Ovary (tissue), 7 donors: ENCODE measurements at regions not wholly inside any gene's neighbourhood (a gene's known extent, or its start where the extent isn't known, plus 50 kb on each side); places are given as distances from the start of the nearest gene placed in this dataset.

ENCODE experiments used
- DNase-seq, 5 donors: peaks; one replicate each; pipeline ENCODE4 v3.0.0-alpha.2; 2019 to 2020
- H3K27ac ChIP-seq, 2 donors: fragments of 200-600 bp; one replicate each; pipeline versions ENCODE4 v1.5.1 to v1.8.0; 2019 to 2022
- H3K27me3 ChIP-seq: fragments of 200-600 bp; one replicate; pipeline ENCODE4 v1.8.0; 2022
- H3K36me3 ChIP-seq: fragments of 200-600 bp; sonication (generic); one replicate; pipeline ENCODE4 v1.5.1; 2019
- H3K4me1 ChIP-seq: one replicate; pipeline ENCODE4 v1.8.1; 2013; ENCODE audit warnings: mild to moderate bottlenecking, moderate library complexity; ENCODE audit not compliant: insufficient read depth
- H3K4me3 ChIP-seq: fragments of 200-600 bp; sonication (generic); one replicate; pipeline ENCODE4 v1.5.1; 2017
- H3K9me3 ChIP-seq, 2 donors: fragments of 200-600 bp in 1 of 2; sonication (generic) in 1 of 2; one replicate each; pipeline versions ENCODE4 v1.5.1 to v1.8.1; 2013 to 2019; ENCODE audit warnings: mild to moderate bottlenecking in 1 of 2, moderate library complexity in 1 of 2
- EP300 ChIP-seq: sonication (generic); formaldehyde crosslinking; IDR thresholded peaks from one replicate; pipeline ENCODE4 v1.6.1; 2017; ENCODE audit warnings: antibody characterized with exemption
- POLR2A ChIP-seq: fragments of 450-650 bp; IDR thresholded peaks from one replicate; pipeline ENCODE4 v1.6.1; 2017; ENCODE audit warnings: antibody characterized with exemption, mild to moderate bottlenecking, moderate library complexity
- WGBS, 3 donors: extraction: QIAGEN DNeasy Blood & Tissue Kit in 1 of 3; methylation state at CpG; one replicate each; pipeline versions ENCODE4 v1.1.5 to v1.1.7; 2013 to 2017; 5-methylcytosine and 5-hydroxymethylcytosine counted together
- intact Hi-C, 4 donors: fragments of 100-400 bp; cut with DNase I; formaldehyde crosslinking; loops; one replicate each; pipeline versions ENCODE4 v1.11.0 to v1.15.1; 2022 to 2023
- TF ChIP-seq, protein P1 (sequence below), 3 donors: fragments of 450-650 bp in 2 of 3; fragments of 200-600 bp in 1 of 3; IDR thresholded peaks; one replicate each; pipeline versions ENCODE4 v1.5.1 to v1.8.0; 2016 to 2022; ENCODE audit warnings: antibody characterized with exemption in 3 of 3, mild to moderate bottlenecking in 1 of 3
- donor health status: DM: no; HTN: no; CAD: no; lungs with moderate emphysema.
- donor health status: DM: no; HTN: no; CAD: no.
- donor health status: Bipolar disorder and iron deficiency.
- donor health status: DM: no; HTN: no; CAD: no.
- donor health status: DM: yes; HTN: yes; CAD: no.

DNA sequence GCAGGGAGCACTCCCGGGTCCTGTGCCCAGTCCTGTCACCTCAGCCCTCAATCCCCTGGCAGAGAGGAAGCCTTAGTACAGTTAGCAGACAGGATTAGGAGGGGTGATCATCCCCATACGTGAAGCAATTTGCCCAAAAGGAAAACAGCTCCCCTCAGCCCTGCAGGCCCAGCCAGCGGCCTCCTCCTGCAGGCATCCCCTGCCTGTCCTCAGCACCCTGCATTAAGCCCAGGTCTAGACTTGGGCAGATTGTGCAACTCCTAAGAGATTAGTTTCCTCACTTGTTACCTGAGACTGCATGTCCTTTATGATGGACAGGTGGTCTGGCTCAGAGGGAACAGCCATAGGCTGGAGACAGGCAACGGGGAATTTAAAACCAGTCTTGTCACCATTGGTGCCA is 95.5 kb upstream of the TMEM45B start:
- TF ChIP-seq EP300 (no peak), POLR2A (no peak)
- TF ChIP-seq, protein P1, sequence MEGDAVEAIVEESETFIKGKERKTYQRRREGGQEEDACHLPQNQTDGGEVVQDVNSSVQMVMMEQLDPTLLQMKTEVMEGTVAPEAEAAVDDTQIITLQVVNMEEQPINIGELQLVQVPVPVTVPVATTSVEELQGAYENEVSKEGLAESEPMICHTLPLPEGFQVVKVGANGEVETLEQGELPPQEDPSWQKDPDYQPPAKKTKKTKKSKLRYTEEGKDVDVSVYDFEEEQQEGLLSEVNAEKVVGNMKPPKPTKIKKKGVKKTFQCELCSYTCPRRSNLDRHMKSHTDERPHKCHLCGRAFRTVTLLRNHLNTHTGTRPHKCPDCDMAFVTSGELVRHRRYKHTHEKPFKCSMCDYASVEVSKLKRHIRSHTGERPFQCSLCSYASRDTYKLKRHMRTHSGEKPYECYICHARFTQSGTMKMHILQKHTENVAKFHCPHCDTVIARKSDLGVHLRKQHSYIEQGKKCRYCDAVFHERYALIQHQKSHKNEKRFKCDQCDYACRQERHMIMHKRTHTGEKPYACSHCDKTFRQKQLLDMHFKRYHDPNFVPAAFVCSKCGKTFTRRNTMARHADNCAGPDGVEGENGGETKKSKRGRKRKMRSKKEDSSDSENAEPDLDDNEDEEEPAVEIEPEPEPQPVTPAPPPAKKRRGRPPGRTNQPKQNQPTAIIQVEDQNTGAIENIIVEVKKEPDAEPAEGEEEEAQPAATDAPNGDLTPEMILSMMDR (IDR thresholded peaks at IDR 0.05), result no peak
- intact Hi-C loops, result no loop called here
- no peak for DNase-seq
- no peak overlapping the region for H3K4me3 ChIP-seq
- H3K27me3 ChIP-seq, result no peaks in the 10 kb centered on the region
- WGBS, 3 donors, result 63 to 78% (median 71%) methylated on average over 4 of the region's 4 CpGs
- H3K9me3 ChIP-seq, result no peaks in the 10 kb centered on the region
- no peaks in the 10 kb centered on the region for H3K36me3 ChIP-seq
- no peaks in the 10 kb centered on the region for H3K4me1 ChIP-seq
- H3K27ac ChIP-seq, result no peak overlapping the region

DNA sequence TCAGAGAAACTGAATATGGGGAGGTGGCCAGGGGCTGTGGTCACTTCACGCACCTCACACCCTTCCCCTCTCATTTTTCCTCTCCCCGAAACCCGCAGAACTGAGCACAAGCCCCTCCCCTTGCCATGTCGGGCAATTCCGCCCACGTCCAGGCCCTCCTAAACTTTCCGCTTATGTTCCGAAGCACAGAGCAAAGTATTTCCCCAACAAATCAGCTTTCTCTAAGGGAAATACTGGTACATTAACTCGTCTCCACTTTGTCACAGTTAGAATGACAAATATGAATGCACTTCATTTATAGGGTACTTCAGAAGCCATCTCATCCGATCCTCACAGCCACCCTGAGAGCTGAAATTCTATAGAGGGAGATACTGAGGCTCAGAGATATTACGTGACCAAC is 94.7 kb upstream of the TMEM45B start:
- no peak for DNase-seq
- 81 to 85% (median 84%) methylated on average over 11 of the region's 11 CpGs for WGBS, 3 donors
- Histone ChIP-seq H3K27ac (no peak overlapping the region), H3K4me3 (no peak overlapping the region), H3K36me3 (no peaks in the 10 kb centered on the region), H3K27me3 (no peaks in the 10 kb centered on the region), H3K9me3 (no peaks in the 10 kb centered on the region), H3K4me1 (no peaks in the 10 kb centered on the region)
- TF ChIP-seq, protein P1 (IDR thresholded peaks at IDR 0.05), result no peak
- no peak for TF ChIP-seq EP300
- no peak for TF ChIP-seq POLR2A
- intact Hi-C loops, result no loop called here

- Histone ChIP-seq H3K36me3 (no peaks in the 10 kb centered on the region), H3K9me3 (no peaks in the 10 kb centered on the region), H3K27me3 (no peaks in the 10 kb centered on the region), H3K4me3 (no peak overlapping the region), H3K4me1 (no peaks in the 10 kb centered on the region), H3K27ac (no peak overlapping the region)
- no peak for DNase-seq
- 67 to 78% (median 71%) methylated on average over 13 of the region's 13 CpGs for WGBS, 3 donors
- TF ChIP-seq POLR2A, result no peak
- no peak for TF ChIP-seq EP300
- TF ChIP-seq, protein P1 (IDR thresholded peaks at IDR 0.05), result no peak
- intact Hi-C loops, result no loop called here
Observed at GRCh38 chr11:129721685-129722084, 94.0 kb upstream of the TMEM45B start.

DNA sequence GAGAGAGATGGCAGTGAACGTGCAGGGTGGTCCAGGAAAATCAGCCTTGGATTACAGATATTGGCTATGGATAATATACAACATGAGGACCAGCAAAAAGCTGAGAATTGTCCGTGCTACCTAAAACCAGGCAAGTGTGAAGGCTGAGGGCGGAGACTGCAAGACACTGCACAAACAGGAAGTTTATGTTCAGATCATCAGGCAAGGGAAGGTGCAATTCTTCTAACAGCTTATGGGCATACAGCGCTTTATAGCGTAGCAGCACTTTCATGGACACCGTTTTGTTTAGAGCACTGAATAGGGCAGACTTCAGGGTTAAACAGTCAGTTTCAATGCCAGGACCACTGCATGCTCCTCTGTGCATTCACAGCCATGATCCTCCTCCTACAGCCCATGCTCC is 93.1 kb upstream of the TMEM45B start:
- WGBS, 3 donors, result 62 to 70% (median 66%) methylated on average over 6 of the region's 6 CpGs
- Histone ChIP-seq H3K4me1 (no peaks in the 10 kb centered on the region), H3K27ac (no peak overlapping the region), H3K36me3 (no peaks in the 10 kb centered on the region), H3K27me3 (no peaks in the 10 kb centered on the region), H3K9me3 (no peaks in the 10 kb centered on the region), H3K4me3 (no peak overlapping the region)
- intact Hi-C loops, result no loop called here
- no peak for DNase-seq
- TF ChIP-seq POLR2A, result no peak
- no peak for TF ChIP-seq EP300
- TF ChIP-seq, protein P1 (IDR thresholded peaks at IDR 0.05), result no peak
